Pulmonary artery endothelial cell (primary cell): ENCODE measurements at regions not wholly inside any gene's neighbourhood (a gene's known extent, or its start where the extent isn't known, plus 50 kb on each side); places are given as distances from the start of the nearest gene placed in this dataset.

ENCODE experiments used
- DNase-seq: peaks from one replicate; pipeline ENCODE4 v3.0.0-alpha.2; 2011; ENCODE audit warnings: low read depth, low spot score

GRCh38 chr10:65320236-65321026 is 1605.4 kb upstream of the LRRTM3 start:
- DNase-seq, result no peak

- DNase-seq, result no peak
These were observed 1602.0 kb upstream of the LRRTM3 start for GRCh38 chr10:65323802-65324201.

GRCh38 chr10:65325913-65326312 is 1599.9 kb upstream of the LRRTM3 start:
- DNase-seq, result no peak

GRCh38 chr10:65328486-65328885 is 1597.3 kb upstream of the LRRTM3 start:
- no peak for DNase-seq

GRCh38 chr10:65335311-65335710 is 1590.5 kb upstream of the LRRTM3 start:
- no peak for DNase-seq

- DNase-seq, result no peak
These were observed 1585.5 kb upstream of the LRRTM3 start for GRCh38 chr10:65340340-65340739.

- peak; percentile 86 for DNase-seq
These were observed 1584.4 kb upstream of the LRRTM3 start for GRCh38 chr10:65341323-65341925.

GRCh38 chr10:65342245-65342644 is 1583.6 kb upstream of the LRRTM3 start:
- no peak for DNase-seq

GRCh38 chr10:65346466-65346865 is 1579.4 kb upstream of the LRRTM3 start:
- no peak for DNase-seq

- DNase-seq, result no peak
These were observed 1577.2 kb upstream of the LRRTM3 start for GRCh38 chr10:65348637-65349036.

- no peak for DNase-seq
These were observed 1575.2 kb upstream of the LRRTM3 start for GRCh38 chr10:65350611-65351010.

GRCh38 chr10:65355141-65355680 is 1570.6 kb upstream of the LRRTM3 start:
- peak; percentile 35 for DNase-seq

GRCh38 chr10:65358565-65358964 is 1567.3 kb upstream of the LRRTM3 start:
- no peak for DNase-seq

- DNase-seq, result no peak
These were observed 1565.3 kb upstream of the LRRTM3 start for GRCh38 chr10:65360497-65360896.

GRCh38 chr10:65365878-65366277 is 1560.0 kb upstream of the LRRTM3 start:
- no peak for DNase-seq

- no peak for DNase-seq
These were observed 1558.1 kb upstream of the LRRTM3 start for GRCh38 chr10:65367706-65368105.

GRCh38 chr10:65375528-65375927 is 1550.3 kb upstream of the LRRTM3 start:
- DNase-seq, result no peak

GRCh38 chr10:65377687-65378086 is 1548.1 kb upstream of the LRRTM3 start:
- no peak for DNase-seq

- no peak for DNase-seq
These were observed 1531.1 kb upstream of the LRRTM3 start for GRCh38 chr10:65394502-65395297.

GRCh38 chr10:65395631-65396030 is 1530.2 kb upstream of the LRRTM3 start:
- no peak for DNase-seq

- no peak for DNase-seq
These were observed 1528.8 kb upstream of the LRRTM3 start for GRCh38 chr10:65396997-65397396.

GRCh38 chr10:65408401-65408800 is 1517.4 kb upstream of the LRRTM3 start:
- no peak for DNase-seq
